K562 (cell line): ENCODE measurements at regions not wholly inside any gene's neighbourhood (a gene's known extent, or its start where the extent isn't known, plus 50 kb on each side); places are given as distances from the start of the nearest gene placed in this dataset.

Experiments
- ATAC-seq: fragments of 200-7000 bp; cut with Tn5 transposase; 3 replicates; pipeline ENCODE4 v1.9.1; 2020; ENCODE audit warnings: moderate library complexity
- BruUV-seq: library from RNA; stranded (reverse); fragments of 400-500 nt; replicated peaks from 2 replicates; lab custom pipeline; 2021; lab: Mats Ljungman, UMichigan
- CTCF ChIA-PET: fragments of 300-600 bp; formaldehyde crosslinking; extraction: SDS; loops from one replicate; lab custom pipeline; 2021; ENCODE audit warnings: low intra/inter-chr PET ratio; lab: Yijun Ruan, JAX
- POLR2A ChIA-PET: fragments of 300-600, 350-650 bp; sonication (Branson Sonifier 250); formaldehyde crosslinking; extraction: SDS; loops from one replicate; lab custom pipeline; 2021; ENCODE audit warnings: antibody characterized with exemption, inconsistent platforms; lab: Yijun Ruan, JAX
- DNase-seq, 4 experiments: peaks; one replicate each; pipeline versions ENCODE4 v3.0.0 to v3.0.0-alpha.2; 2011 to 2018; ENCODE audit warnings: low spot score in 3 of 4, mixed read lengths in 3 of 4; ENCODE audit errors: extremely low read depth in 1 of 4
- FAIRE-seq: peaks from 2 replicates; lab custom pipeline; 2011; peaks lifted over from hg19 to GRCh38; lab: Jason Lieb, UNC
- H2AFZ ChIP-seq: 2 replicates; pipeline ENCODE4 v1.6.0; 2011; ENCODE audit warnings: low read depth, low read length, control low read depth, inconsistent platforms
- H3K27ac ChIP-seq: fragments of 200-600 bp; 3 replicates; pipeline ENCODE4 v1.8.0; 2011; ENCODE audit warnings: low read depth, mild to moderate bottlenecking, control low read depth, inconsistent platforms, low read length, moderate library complexity, mixed read lengths; ENCODE audit errors: extremely low read depth
- H3K27me3 ChIP-seq, 2 experiments: fragments of 300-600 bp in 1 of 2; 2 replicates in 1 of 2; 3 replicates in 1 of 2; pipeline versions ENCODE4 v1.6.0 to v1.8.0; 2011; ENCODE audit warnings: inconsistent platforms in 2 of 2, low read length in 2 of 2, mild to moderate bottlenecking in 1 of 2, mixed read lengths in 1 of 2, moderate library complexity in 1 of 2; ENCODE audit not compliant: control insufficient read depth in 2 of 2, insufficient read depth in 2 of 2
- H3K36me3 ChIP-seq: fragments of 300-600 bp; 3 replicates; pipeline ENCODE4 v1.8.0; 2011; ENCODE audit warnings: mild to moderate bottlenecking, low read length, inconsistent platforms; ENCODE audit not compliant: control insufficient read depth, insufficient read depth
- H3K4me1 ChIP-seq, 2 experiments: fragments of 200-600 bp in 1 of 2; replicated peaks in 1 of 2; 2 replicates in 1 of 2; 3 replicates in 1 of 2; pipeline versions ENCODE4 v1.5.1 to v1.8.0; 2011; ENCODE audit warnings: inconsistent platforms in 2 of 2, low read length in 2 of 2, mild to moderate bottlenecking in 1 of 2, mixed read lengths in 1 of 2, moderate library complexity in 1 of 2; ENCODE audit not compliant: control insufficient read depth in 2 of 2, insufficient read depth in 2 of 2
- H3K4me2 ChIP-seq: 2 replicates; pipeline ENCODE4 v1.6.1; 2011; ENCODE audit warnings: low read length, control low read depth, inconsistent platforms, mixed read lengths; ENCODE audit not compliant: insufficient read depth
- H3K4me3 ChIP-seq: fragments of 200-600 bp; sonication (generic), shearing (Covaris generic); 2 replicates; pipeline ENCODE4 v1.5.1; 2016; ENCODE audit warnings: control low read depth, inconsistent platforms
- H3K79me2 ChIP-seq: fragments of 200-600 bp; 3 replicates; pipeline ENCODE4 v1.8.0; 2011; ENCODE audit warnings: low read length, inconsistent platforms; ENCODE audit not compliant: control insufficient read depth, insufficient read depth
- H3K9ac ChIP-seq, 2 experiments: 2 replicates each; pipeline versions ENCODE4 v1.6.0 to v1.6.1; 2011; ENCODE audit warnings: low read depth in 2 of 2, low read length in 2 of 2, control low read depth in 1 of 2, inconsistent platforms in 1 of 2, mild to moderate bottlenecking in 1 of 2, mixed read lengths in 1 of 2; ENCODE audit not compliant: insufficient read depth in 1 of 2
- H3K9me1 ChIP-seq: one replicate; pipeline ENCODE4 v1.6.0; 2011; ENCODE audit warnings: inconsistent platforms, mild to moderate bottlenecking, low read length, moderate library complexity; ENCODE audit not compliant: control insufficient read depth, insufficient read depth
- H3K9me3 ChIP-seq: replicated peaks from 2 replicates; pipeline ENCODE4 v1.5.1; 2011; ENCODE audit warnings: low read depth, low read length, inconsistent platforms; ENCODE audit not compliant: control insufficient read depth, insufficient read depth
- H4K20me1 ChIP-seq: replicated peaks from 2 replicates; pipeline ENCODE4 v1.6.1; 2011; ENCODE audit warnings: low read length, inconsistent platforms, mixed read lengths; ENCODE audit not compliant: control insufficient read depth, insufficient read depth
- CAMTA2 ChIP-seq: fragments of 250-450 bp; sonication (Bioruptor Pico); conservative IDR thresholded peaks from 2 replicates; pipeline ENCODE4 v1.5.1; 2022
- CREB5 ChIP-seq: fragments of 250-450 bp; sonication (Bioruptor Pico); IDR thresholded peaks from 2 replicates; pipeline ENCODE4 v1.5.0; 2020; ENCODE audit warnings: mild to moderate bottlenecking
- ELF1 ChIP-seq: fragments of 200-800 bp; sonication (Bioruptor generic); IDR thresholded peaks from 2 replicates; pipeline ENCODE4 v1.6.1; 2016; ENCODE audit warnings: missing genetic modification characterization, missing compliant biosample characterization
- ESRRA ChIP-seq: fragments of 450-650 bp; IDR thresholded peaks from 2 replicates; pipeline ENCODE4 v1.6.1; 2014; ENCODE audit warnings: low read depth, mild to moderate bottlenecking, moderate library complexity, borderline replicate concordance
- FOXA3 ChIP-seq, 2 experiments: fragments of 450-650 bp in 1 of 2; sonication (generic) in 1 of 2; formaldehyde crosslinking; IDR thresholded peaks in 1 of 2; conservative IDR thresholded peaks in 1 of 2; 2 replicates each; pipeline versions ENCODE4 v1.4.0 to v1.8.0; 2020 to 2022; ENCODE audit warnings: mild to moderate bottlenecking in 2 of 2, missing genetic modification reagents in 1 of 2
- L3MBTL2 ChIP-seq: fragments of 450-650 bp; IDR thresholded peaks from 2 replicates; pipeline ENCODE4 v1.6.1; 2016; ENCODE audit warnings: mild to moderate bottlenecking, moderate library complexity
- NR3C1 ChIP-seq: sonication (generic); formaldehyde crosslinking; IDR thresholded peaks from 2 replicates; pipeline ENCODE4 v1.8.1; 2022; ENCODE audit warnings: missing genetic modification reagents
- POLR2AphosphoS5 ChIP-seq: IDR thresholded peaks from 2 replicates; pipeline ENCODE4 v1.6.1; 2011; ENCODE audit warnings: mild to moderate bottlenecking, low read depth, low read length, moderate library complexity; ENCODE audit not compliant: control insufficient read depth, insufficient read depth
- RBM17 ChIP-seq: fragments of 200-400 bp; formaldehyde crosslinking; IDR thresholded peaks from 2 replicates; pipeline ENCODE4 v1.6.1; 2017; ENCODE audit warnings: low read depth, mild to moderate bottlenecking, low read length, borderline replicate concordance
- SNIP1 ChIP-seq: fragments of 450-650 bp; IDR thresholded peaks from 2 replicates; pipeline ENCODE4 v1.7.1; 2017; ENCODE audit warnings: low read depth, mild to moderate bottlenecking
- TEAD1 ChIP-seq, 2 experiments: fragments of 450-650 bp in 1 of 2; sonication (generic) in 1 of 2; formaldehyde crosslinking; IDR thresholded peaks; 2 replicates each; pipeline versions ENCODE4 v1.4.0 to v1.8.0; 2020 to 2022; ENCODE audit warnings: mild to moderate bottlenecking in 2 of 2, missing genetic modification reagents in 1 of 2
- TFE3 ChIP-seq: fragments of 450-650 bp; formaldehyde crosslinking; IDR thresholded peaks from 2 replicates; pipeline ENCODE4 v1.4.0; 2020; ENCODE audit warnings: mild to moderate bottlenecking, mixed read lengths
- THRAP3 ChIP-seq: fragments of 450-650 bp; IDR thresholded peaks from 2 replicates; pipeline ENCODE4 v1.6.1; 2016; ENCODE audit warnings: mild to moderate bottlenecking, inconsistent platforms, borderline replicate concordance
- WHSC1 ChIP-seq: IDR thresholded peaks from one replicate; pipeline ENCODE4 v1.6.1; 2012; ENCODE audit warnings: low read length, control low read depth, inconsistent platforms
- ZNF3 ChIP-seq: fragments of 250-450 bp; sonication (Bioruptor Pico); IDR thresholded peaks from 2 replicates; pipeline ENCODE4 v1.5.0; 2021; ENCODE audit warnings: mild to moderate bottlenecking, moderate library complexity
- ZNF354B ChIP-seq: fragments of 250-450 bp; sonication (Bioruptor Pico); IDR thresholded peaks from 2 replicates; pipeline ENCODE4 v1.4.0; 2020
- WGBS: fragments of 100-300 bp; shearing (Covaris generic); methylation state at CpG from one replicate; pipeline ENCODE4 v1.1.6; 2016; ENCODE audit warnings: low coverage, mixed read lengths; ENCODE audit not compliant: insufficient coverage; ENCODE audit errors: missing lambda C conversion rate; 5-methylcytosine and 5-hydroxymethylcytosine counted together
- in situ Hi-C: fragments of 300-500 bp; cut with MboI; formaldehyde crosslinking; loops from 4 replicates; pipeline ENCODE4 v1.15.0; 2018; ENCODE audit warnings: inconsistent platforms, mixed read lengths
- intact Hi-C: fragments of 100-400 bp; cut with micrococcal nuclease; formaldehyde crosslinking; loops from 2 replicates; pipeline ENCODE4 v1.14.2; 2022
- TF ChIP-seq, protein P1 (sequence below): fragments of 450-650 bp; IDR thresholded peaks from 2 replicates; pipeline ENCODE4 v1.6.1; 2016; ENCODE audit warnings: antibody characterized with exemption

DNA sequence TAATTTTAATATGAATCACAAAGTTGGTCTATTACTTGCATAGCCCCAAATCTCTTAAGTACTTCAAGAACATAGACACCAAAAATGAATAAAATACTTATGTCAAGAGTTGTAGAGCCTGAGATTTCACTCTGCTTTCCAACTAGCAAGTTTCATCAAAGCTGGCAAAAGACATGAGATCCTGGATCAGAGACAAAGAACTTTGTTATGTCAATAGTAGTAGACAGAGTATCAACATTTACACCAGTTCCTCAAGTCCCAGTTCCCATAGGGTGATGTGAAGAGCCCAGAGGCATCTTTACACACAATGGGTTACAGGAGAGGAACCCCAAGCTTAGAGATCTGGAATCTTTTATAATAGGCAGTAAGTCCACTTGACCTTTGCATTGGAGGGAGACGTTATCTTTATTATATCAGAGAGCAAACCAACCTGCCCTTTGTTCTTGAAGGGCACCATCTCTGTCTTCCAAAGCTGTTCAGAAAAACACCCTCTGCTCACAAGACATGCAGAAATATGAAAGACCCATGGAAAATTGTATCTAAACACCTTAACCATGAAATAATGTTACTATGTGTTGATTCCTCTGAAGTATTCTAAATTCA lies 174.4 kb upstream of the GALNT2 start:
- no TSS peak for BruUV-seq
- intact Hi-C loops, result no loop called here

More for the DNA sequence above, 174.4 kb upstream of the GALNT2 start:
- TF ChIP-seq ZNF3 (CRISPR knock-in tag), result no peak
- no peak for TF ChIP-seq CAMTA2 (CRISPR knock-in tag)
- TF ChIP-seq THRAP3, result no peak
- no peak for TF ChIP-seq L3MBTL2
- TF ChIP-seq POLR2AphosphoS5, result no peak
- TF ChIP-seq NR3C1 (CRISPR knock-in tag), result no peak
- TF ChIP-seq ESRRA, result no peak
- TF ChIP-seq ELF1 (tag), result no peak
- no peak for TF ChIP-seq FOXA3 (CRISPR knock-in tag; conservative IDR thresholded peaks at IDR 0.05 in 1 of 2, IDR thresholded peaks at IDR 0.05 in 1 of 2)
- no peak for TF ChIP-seq WHSC1
- TF ChIP-seq SNIP1, result no peak
- no peak for TF ChIP-seq CREB5 (CRISPR knock-in tag)
- no peak for TF ChIP-seq RBM17
- TF ChIP-seq, protein P1, sequence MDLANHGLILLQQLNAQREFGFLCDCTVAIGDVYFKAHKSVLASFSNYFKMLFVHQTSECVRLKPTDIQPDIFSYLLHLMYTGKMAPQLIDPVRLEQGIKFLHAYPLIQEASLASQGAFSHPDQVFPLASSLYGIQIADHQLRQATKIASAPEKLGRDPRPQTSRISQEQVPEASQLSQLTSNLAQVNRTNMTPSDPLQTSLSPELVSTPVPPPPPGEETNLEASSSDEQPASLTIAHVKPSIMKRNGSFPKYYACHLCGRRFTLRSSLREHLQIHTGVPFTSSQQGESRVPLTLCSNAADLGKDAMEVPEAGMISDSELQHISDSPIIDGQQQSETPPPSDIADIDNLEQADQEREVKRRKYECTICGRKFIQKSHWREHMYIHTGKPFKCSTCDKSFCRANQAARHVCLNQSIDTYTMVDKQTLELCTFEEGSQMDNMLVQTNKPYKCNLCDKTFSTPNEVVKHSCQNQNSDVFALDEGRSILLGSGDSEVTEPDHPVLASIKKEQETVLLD, result no peak
- no peak for TF ChIP-seq TFE3
- no peak for TF ChIP-seq ZNF354B (CRISPR knock-in tag)
- TF ChIP-seq TEAD1 (CRISPR knock-in tag; IDR thresholded peaks at IDR 0.05), result no peak
- FAIRE-seq (no peak), ATAC-seq (no peak), DNase-seq (no peak)
- Histone ChIP-seq H3K4me2 (no peak overlapping the region), H3K4me1 (no peaks in the 10 kb centered on the region), H3K36me3 (no peaks in the 10 kb centered on the region), H3K9me1 (no peaks in the 10 kb centered on the region), H3K27me3 (peaks cover 6 to 13% of the 10 kb centered on the region in 2 experiments; a peak in 4 of 5 replicates), H2AFZ (no peak overlapping the region), H3K9ac (no peak overlapping the region), H3K27ac (no peak overlapping the region), H3K79me2 (no peaks in the 10 kb centered on the region), H3K9me3 (no peaks in the 10 kb centered on the region), H3K4me3 (no peak overlapping the region), H4K20me1 (no peaks in the 10 kb centered on the region)
- ChIA-PET POLR2A (no interaction called here), CTCF (no interaction called here)
- in situ Hi-C loops, result no loop called here
- 0% methylated on average over 1 of the region's 1 CpG for WGBS
